DMS53 (cell line): ENCODE measurements at regions not wholly inside any gene's neighbourhood (a gene's known extent, or its start where the extent isn't known, plus 50 kb on each side); places are given as distances from the start of the nearest gene placed in this dataset.

Source experiments
- DNase-seq: peaks from one replicate; lab custom pipeline; 2025; lab: John Stamatoyannopoulos, UW

- DNase-seq: no peak
These were observed 328.9 kb upstream of the PPP2R3A start for GRCh38 chr3:135636596-135636995.

- DNase-seq: no peak
These were observed 328.5 kb upstream of the PPP2R3A start for GRCh38 chr3:135637013-135637412.

GRCh38 chr3:135641761-135642160 lies 323.8 kb upstream of the PPP2R3A start:
- no peak for DNase-seq

- no peak for DNase-seq
These were observed 320.0 kb upstream of the PPP2R3A start for GRCh38 chr3:135645541-135645940.

- no peak for DNase-seq
These were observed 318.7 kb upstream of the PPP2R3A start for GRCh38 chr3:135646873-135647272.

GRCh38 chr3:135649361-135649760 lies 316.2 kb upstream of the PPP2R3A start:
- no peak for DNase-seq

GRCh38 chr3:135650309-135650708 lies 315.2 kb upstream of the PPP2R3A start:
- DNase-seq: no peak

GRCh38 chr3:135652388-135652787 lies 313.1 kb upstream of the PPP2R3A start:
- no peak for DNase-seq

- no peak for DNase-seq
These were observed 310.2 kb upstream of the PPP2R3A start for GRCh38 chr3:135655328-135655727.

GRCh38 chr3:135658451-135658850 lies 307.1 kb upstream of the PPP2R3A start:
- peak; percentile 49 for DNase-seq

- no peak for DNase-seq
These were observed 298.5 kb upstream of the PPP2R3A start for GRCh38 chr3:135667061-135667460.

GRCh38 chr3:135674508-135674907 lies 291.0 kb upstream of the PPP2R3A start:
- DNase-seq: no peak

- DNase-seq: no peak
These were observed 287.1 kb upstream of the PPP2R3A start for GRCh38 chr3:135678386-135678785.

GRCh38 chr3:135688003-135688402 lies 277.5 kb upstream of the PPP2R3A start:
- no peak for DNase-seq

- DNase-seq: no peak
These were observed 274.9 kb upstream of the PPP2R3A start for GRCh38 chr3:135690664-135691063.

GRCh38 chr3:135691240-135691639 lies 274.3 kb upstream of the PPP2R3A start:
- DNase-seq: no peak

- DNase-seq: no peak
These were observed 271.4 kb upstream of the PPP2R3A start for GRCh38 chr3:135694142-135694541.

GRCh38 chr3:135699741-135700140 lies 265.8 kb upstream of the PPP2R3A start:
- no peak for DNase-seq

GRCh38 chr3:135706758-135707375 lies 258.7 kb upstream of the PPP2R3A start:
- no peak for DNase-seq

GRCh38 chr3:135719449-135719848 lies 246.1 kb upstream of the PPP2R3A start:
- DNase-seq: no peak

- no peak for DNase-seq
These were observed 237.4 kb upstream of the PPP2R3A start for GRCh38 chr3:135728007-135728721.

- peak; percentile 76 for DNase-seq
These were observed 234.0 kb upstream of the PPP2R3A start for GRCh38 chr3:135731546-135731945.

- DNase-seq: peak; percentile 79
These were observed 228.8 kb upstream of the PPP2R3A start for GRCh38 chr3:135736740-135737139.

GRCh38 chr3:135739779-135740178 lies 225.7 kb upstream of the PPP2R3A start:
- DNase-seq: no peak
